Uterus (tissue), 3 donors: ENCODE measurements at regions not wholly inside any gene's neighbourhood (a gene's known extent, or its start where the extent isn't known, plus 50 kb on each side); places are given as distances from the start of the nearest gene placed in this dataset.

Source experiments
- DNase-seq, 2 donors: peaks; one replicate each; pipeline ENCODE4 v3.0.0-alpha.2; 2019 to 2020
- H3K27ac ChIP-seq, 2 donors: fragments of 200-600 bp; sonication (generic); 1 replicate in 1 of 2; 2 replicates in 1 of 2; pipeline ENCODE4 v1.5.1; 2016 to 2018
- H3K27me3 ChIP-seq, 2 donors: fragments of 200-600 bp; sonication (generic); one replicate each; pipeline ENCODE4 v1.5.1; 2018 to 2019; ENCODE audit warnings: control low read depth in 1 of 2
- H3K36me3 ChIP-seq, 2 donors: fragments of 200-600 bp; sonication (generic); one replicate each; pipeline ENCODE4 v1.5.1; 2019; ENCODE audit warnings: control low read depth in 1 of 2
- H3K4me1 ChIP-seq, 2 donors: fragments of 200-600 bp; sonication (generic); one replicate each; pipeline ENCODE4 v1.5.1; 2018 to 2019; ENCODE audit warnings: control low read depth in 1 of 2
- H3K4me3 ChIP-seq, 2 donors: fragments of 200-600 bp; sonication (generic); 1 replicate in 1 of 2; 2 replicates in 1 of 2; pipeline ENCODE4 v1.5.1; 2018 to 2019; ENCODE audit warnings: mild to moderate bottlenecking in 1 of 2
- H3K9me3 ChIP-seq, 2 donors: fragments of 200-600 bp; sonication (generic); one replicate each; pipeline ENCODE4 v1.5.1; 2019; ENCODE audit warnings: control low read depth in 1 of 2
- POLR2A ChIP-seq, 2 donors: fragments of 450-650 bp; IDR thresholded peaks; one replicate each; pipeline ENCODE4 v1.6.1; 2016; ENCODE audit warnings: antibody characterized with exemption in 2 of 2, mild to moderate bottlenecking in 1 of 2, moderate library complexity in 1 of 2
- intact Hi-C: fragments of 100-400 bp; cut with DNase I; formaldehyde crosslinking; loops from one replicate; pipeline ENCODE4 v1.15.1; 2023; ENCODE audit warnings: low total_unique reads
- TF ChIP-seq, protein P1 (sequence below), 4 experiments: fragments of 200-600 bp in 2 of 4; fragments of 450-650 bp in 2 of 4; sonication (generic) in 2 of 4; IDR thresholded peaks; one replicate each; pipeline ENCODE4 v1.5.1; 2016 to 2019; ENCODE audit warnings: antibody characterized with exemption in 4 of 4, mild to moderate bottlenecking in 2 of 4, moderate library complexity in 1 of 4
- donor health status: DM: yes; HTN: yes; CAD: no.

GRCh38 chr2:126811101-126811500 lies 87.6 kb upstream of the TEX51 start:
- Histone ChIP-seq H3K27ac (no peak overlapping the region), H3K4me1 (no peaks in the 10 kb centered on the region), H3K9me3 (no peaks in the 10 kb centered on the region), H3K27me3 (no peaks in the 10 kb centered on the region), H3K36me3 (no peaks in the 10 kb centered on the region), H3K4me3 (no peak overlapping the region)
- DNase-seq, result no peak
- TF ChIP-seq POLR2A (IDR thresholded peaks at IDR 0.05), result no peak
- TF ChIP-seq, protein P1, sequence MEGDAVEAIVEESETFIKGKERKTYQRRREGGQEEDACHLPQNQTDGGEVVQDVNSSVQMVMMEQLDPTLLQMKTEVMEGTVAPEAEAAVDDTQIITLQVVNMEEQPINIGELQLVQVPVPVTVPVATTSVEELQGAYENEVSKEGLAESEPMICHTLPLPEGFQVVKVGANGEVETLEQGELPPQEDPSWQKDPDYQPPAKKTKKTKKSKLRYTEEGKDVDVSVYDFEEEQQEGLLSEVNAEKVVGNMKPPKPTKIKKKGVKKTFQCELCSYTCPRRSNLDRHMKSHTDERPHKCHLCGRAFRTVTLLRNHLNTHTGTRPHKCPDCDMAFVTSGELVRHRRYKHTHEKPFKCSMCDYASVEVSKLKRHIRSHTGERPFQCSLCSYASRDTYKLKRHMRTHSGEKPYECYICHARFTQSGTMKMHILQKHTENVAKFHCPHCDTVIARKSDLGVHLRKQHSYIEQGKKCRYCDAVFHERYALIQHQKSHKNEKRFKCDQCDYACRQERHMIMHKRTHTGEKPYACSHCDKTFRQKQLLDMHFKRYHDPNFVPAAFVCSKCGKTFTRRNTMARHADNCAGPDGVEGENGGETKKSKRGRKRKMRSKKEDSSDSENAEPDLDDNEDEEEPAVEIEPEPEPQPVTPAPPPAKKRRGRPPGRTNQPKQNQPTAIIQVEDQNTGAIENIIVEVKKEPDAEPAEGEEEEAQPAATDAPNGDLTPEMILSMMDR (IDR thresholded peaks at IDR 0.05), result no peak
- intact Hi-C loops, result no loop called here

GRCh38 chr2:126817172-126817571 lies 81.5 kb upstream of the TEX51 start:
- Histone ChIP-seq H3K4me1 (no peaks in the 10 kb centered on the region), H3K9me3 (peaks cover 0 to 5% of the 10 kb centered on the region in 2 donors), H3K4me3 (no peak overlapping the region), H3K27ac (no peak overlapping the region), H3K27me3 (no peaks in the 10 kb centered on the region), H3K36me3 (no peaks in the 10 kb centered on the region)
- TF ChIP-seq POLR2A (IDR thresholded peaks at IDR 0.05), result no peak
- TF ChIP-seq, protein P1 (IDR thresholded peaks at IDR 0.05), result no peak
- no peak for DNase-seq
- intact Hi-C loops, result no loop called here

DNA sequence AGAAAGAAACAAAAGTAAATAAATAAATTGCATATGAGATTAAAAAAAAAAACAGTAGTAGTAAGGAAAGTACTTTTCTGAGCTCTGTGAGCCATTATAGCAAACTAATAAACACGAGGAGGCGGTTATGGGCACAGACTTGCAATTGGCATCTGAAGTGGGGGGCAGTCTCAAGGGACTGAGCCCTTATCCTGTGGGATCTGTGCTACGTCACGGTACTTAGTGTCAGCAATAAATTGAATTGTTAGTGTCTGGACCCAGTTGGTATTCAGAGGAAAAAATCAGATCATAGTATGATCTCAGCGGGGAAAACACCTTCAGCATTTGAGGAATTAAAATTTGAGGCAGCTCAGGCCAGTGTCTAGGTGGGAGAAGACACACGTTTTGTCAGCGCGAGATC lies 76.6 kb upstream of the TEX51 start:
- Histone ChIP-seq H3K27me3 (no peaks in the 10 kb centered on the region), H3K9me3 (peaks cover 0 to 5% of the 10 kb centered on the region in 2 donors), H3K27ac (no peak overlapping the region), H3K4me3 (no peak overlapping the region), H3K36me3 (no peaks in the 10 kb centered on the region), H3K4me1 (no peaks in the 10 kb centered on the region)
- TF ChIP-seq POLR2A (IDR thresholded peaks at IDR 0.05), result no peak
- TF ChIP-seq, protein P1 (IDR thresholded peaks at IDR 0.05), result no peak
- intact Hi-C loops, result no loop called here
- DNase-seq, result no peak

DNA sequence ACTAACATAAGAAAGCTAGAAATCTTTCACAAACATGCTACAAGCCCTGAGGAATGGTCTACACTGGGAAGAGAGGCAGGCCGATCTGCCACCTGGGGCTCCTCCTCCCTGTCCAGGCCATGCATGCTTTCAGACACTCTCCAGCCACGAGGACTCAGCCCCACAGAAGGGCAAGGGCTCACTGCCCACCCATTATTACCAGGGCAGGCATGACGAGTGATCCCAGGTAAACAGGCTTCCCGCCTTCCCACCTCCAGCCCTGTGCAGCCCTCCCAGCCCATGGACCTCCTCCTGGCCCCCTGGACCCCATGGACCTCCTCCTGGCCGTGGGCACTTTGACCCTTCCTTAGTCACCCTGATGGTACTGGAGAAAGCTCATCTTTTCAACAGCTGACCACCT lies 75.8 kb upstream of the TEX51 start:
- Histone ChIP-seq H3K9me3 (peaks cover 0 to under 1% of the 10 kb centered on the region in 2 donors), H3K36me3 (no peaks in the 10 kb centered on the region), H3K27ac (no peak overlapping the region), H3K4me3 (no peak overlapping the region), H3K27me3 (no peaks in the 10 kb centered on the region), H3K4me1 (no peaks in the 10 kb centered on the region)
- DNase-seq, result no peak
- intact Hi-C loops, result no loop called here
- TF ChIP-seq, protein P1 (IDR thresholded peaks at IDR 0.05), result no peak
- no peak for TF ChIP-seq POLR2A (IDR thresholded peaks at IDR 0.05)

- TF ChIP-seq POLR2A (IDR thresholded peaks at IDR 0.05), result no peak
- TF ChIP-seq, protein P1 (IDR thresholded peaks at IDR 0.05), result no peak
- no peak overlapping the region for H3K27ac ChIP-seq
- no peak overlapping the region for H3K4me3 ChIP-seq
- no peak for DNase-seq
- intact Hi-C loops, result no loop called here
- no peaks in the 10 kb centered on the region for H3K9me3 ChIP-seq
- no peaks in the 10 kb centered on the region for H3K4me1 ChIP-seq
- H3K36me3 ChIP-seq, result no peaks in the 10 kb centered on the region
- H3K27me3 ChIP-seq, result no peaks in the 10 kb centered on the region
These were observed 74.7 kb upstream of the TEX51 start for GRCh38 chr2:126823951-126824350.
